ENCODE measurements at regions not wholly inside any gene's neighbourhood (a gene's known extent, or its start where the extent isn't known, plus 50 kb on each side); places are given as distances from the start of the nearest gene placed in this dataset.

DNA sequence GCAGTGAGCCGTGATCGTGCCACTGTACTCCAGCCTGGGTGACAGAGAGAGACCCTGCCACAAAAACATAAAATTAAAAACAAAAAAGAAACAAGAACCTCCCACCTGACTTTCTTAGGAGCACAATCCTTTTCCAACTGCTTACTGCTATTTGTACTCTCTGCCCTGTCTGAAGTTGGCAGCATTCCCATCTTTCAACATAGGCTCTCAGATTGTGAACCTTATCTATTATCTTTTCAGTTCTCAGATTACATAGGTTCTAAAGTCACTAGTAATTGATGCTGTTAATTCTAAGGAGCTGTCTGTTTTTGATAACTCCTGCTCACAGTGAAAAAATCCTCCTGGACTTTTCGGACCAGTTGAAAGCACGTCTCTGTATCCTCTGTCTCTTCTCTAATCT is 812.2 kb upstream of the CT83 start:
- H3K27ac ChIP-seq (ENCODE audit: low read length), result no peak overlapping the region
- TF ChIP-seq EZH2phosphoT487 (IDR thresholded peaks at IDR 0.05; ENCODE audit: low read length) (no peak), EZH2 (optimal IDR thresholded peaks at IDR 0.05; ENCODE audit: low read depth, low read length) (no peak)
- TF ChIP-seq, protein P1, sequence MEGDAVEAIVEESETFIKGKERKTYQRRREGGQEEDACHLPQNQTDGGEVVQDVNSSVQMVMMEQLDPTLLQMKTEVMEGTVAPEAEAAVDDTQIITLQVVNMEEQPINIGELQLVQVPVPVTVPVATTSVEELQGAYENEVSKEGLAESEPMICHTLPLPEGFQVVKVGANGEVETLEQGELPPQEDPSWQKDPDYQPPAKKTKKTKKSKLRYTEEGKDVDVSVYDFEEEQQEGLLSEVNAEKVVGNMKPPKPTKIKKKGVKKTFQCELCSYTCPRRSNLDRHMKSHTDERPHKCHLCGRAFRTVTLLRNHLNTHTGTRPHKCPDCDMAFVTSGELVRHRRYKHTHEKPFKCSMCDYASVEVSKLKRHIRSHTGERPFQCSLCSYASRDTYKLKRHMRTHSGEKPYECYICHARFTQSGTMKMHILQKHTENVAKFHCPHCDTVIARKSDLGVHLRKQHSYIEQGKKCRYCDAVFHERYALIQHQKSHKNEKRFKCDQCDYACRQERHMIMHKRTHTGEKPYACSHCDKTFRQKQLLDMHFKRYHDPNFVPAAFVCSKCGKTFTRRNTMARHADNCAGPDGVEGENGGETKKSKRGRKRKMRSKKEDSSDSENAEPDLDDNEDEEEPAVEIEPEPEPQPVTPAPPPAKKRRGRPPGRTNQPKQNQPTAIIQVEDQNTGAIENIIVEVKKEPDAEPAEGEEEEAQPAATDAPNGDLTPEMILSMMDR (IDR thresholded peaks at IDR 0.05; ENCODE audit: low read length), result no peak
- no peak for DNase-seq
- H3K4me2 ChIP-seq (ENCODE audit: low read depth, low read length), result no peak overlapping the region
- H4K20me1 ChIP-seq (ENCODE audit: insufficient read depth, low read length), result no peaks in the 10 kb centered on the region
- H3K27me3 ChIP-seq (replicated peaks; ENCODE audit: insufficient read depth, low read length), result no peaks in the 10 kb centered on the region
- no peaks in the 10 kb centered on the region for H3K9me2 ChIP-seq (replicated peaks; ENCODE audit: insufficient read depth, low read length)
- no peaks in the 10 kb centered on the region for H3K4me1 ChIP-seq (ENCODE audit: low read length)
- H3K9me3 ChIP-seq (replicated peaks; ENCODE audit: insufficient read depth, low read length), result no peaks in the 10 kb centered on the region
- no peak overlapping the region for H2AFZ ChIP-seq (ENCODE audit: low read length)
- no peaks in the 10 kb centered on the region for H3K79me2 ChIP-seq (ENCODE audit: low read length)
- H3K4me3 ChIP-seq (ENCODE audit: low read length), result no peak overlapping the region
- no peak overlapping the region for H3K9ac ChIP-seq (ENCODE audit: low read length)
- H3F3A ChIP-seq (ENCODE audit: insufficient read depth, low read length), result no peaks in the 10 kb centered on the region
- no peaks in the 10 kb centered on the region for H3K36me3 ChIP-seq (replicated peaks; ENCODE audit: insufficient read depth, low read length)
